22Rv1 (cell line): ENCODE measurements at regions not wholly inside any gene's neighbourhood (a gene's known extent, or its start where the extent isn't known, plus 50 kb on each side); places are given as distances from the start of the nearest gene placed in this dataset.

ENCODE experiments used
- H3K27ac ChIP-seq: fragments of 450-650 bp; 2 replicates; pipeline ENCODE4 v1.5.1; 2017
- ZFX ChIP-seq: fragments of 450-650 bp; IDR thresholded peaks from 2 replicates; pipeline ENCODE4 v1.6.1; 2017; ENCODE audit warnings: antibody characterized with exemption, borderline replicate concordance
- TF ChIP-seq, protein P1 (sequence below): fragments of 450-650 bp; IDR thresholded peaks from 2 replicates; pipeline ENCODE4 v1.5.1; 2017; ENCODE audit warnings: mild to moderate bottlenecking

GRCh38 chr20:48003021-48003420 is 217.7 kb upstream of the SULF2 start:
- no peak for TF ChIP-seq ZFX
- TF ChIP-seq, protein P1, sequence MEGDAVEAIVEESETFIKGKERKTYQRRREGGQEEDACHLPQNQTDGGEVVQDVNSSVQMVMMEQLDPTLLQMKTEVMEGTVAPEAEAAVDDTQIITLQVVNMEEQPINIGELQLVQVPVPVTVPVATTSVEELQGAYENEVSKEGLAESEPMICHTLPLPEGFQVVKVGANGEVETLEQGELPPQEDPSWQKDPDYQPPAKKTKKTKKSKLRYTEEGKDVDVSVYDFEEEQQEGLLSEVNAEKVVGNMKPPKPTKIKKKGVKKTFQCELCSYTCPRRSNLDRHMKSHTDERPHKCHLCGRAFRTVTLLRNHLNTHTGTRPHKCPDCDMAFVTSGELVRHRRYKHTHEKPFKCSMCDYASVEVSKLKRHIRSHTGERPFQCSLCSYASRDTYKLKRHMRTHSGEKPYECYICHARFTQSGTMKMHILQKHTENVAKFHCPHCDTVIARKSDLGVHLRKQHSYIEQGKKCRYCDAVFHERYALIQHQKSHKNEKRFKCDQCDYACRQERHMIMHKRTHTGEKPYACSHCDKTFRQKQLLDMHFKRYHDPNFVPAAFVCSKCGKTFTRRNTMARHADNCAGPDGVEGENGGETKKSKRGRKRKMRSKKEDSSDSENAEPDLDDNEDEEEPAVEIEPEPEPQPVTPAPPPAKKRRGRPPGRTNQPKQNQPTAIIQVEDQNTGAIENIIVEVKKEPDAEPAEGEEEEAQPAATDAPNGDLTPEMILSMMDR, result no peak
- H3K27ac ChIP-seq, result no peak overlapping the region

DNA sequence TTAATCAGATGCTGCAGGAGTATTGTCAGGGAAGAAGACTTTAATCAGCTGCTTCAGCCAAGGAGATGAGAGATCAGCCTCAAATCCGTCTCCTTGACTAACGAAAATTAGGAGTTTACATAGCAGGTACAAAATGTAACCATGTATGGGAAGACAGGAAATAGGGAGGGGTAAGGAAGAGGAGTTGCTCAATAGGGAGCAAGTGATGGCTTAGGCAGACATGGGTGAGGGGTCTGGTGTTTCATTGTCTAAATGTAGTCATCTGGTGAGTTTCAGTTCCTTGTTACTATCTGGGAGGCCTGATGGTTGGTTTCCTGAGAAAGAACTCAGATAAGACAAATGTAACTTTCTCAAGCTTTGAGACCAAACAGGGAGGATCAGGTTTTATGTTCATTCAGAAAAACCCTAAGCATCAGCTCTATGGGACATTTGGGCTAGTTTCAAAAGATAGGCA is 217.3 kb upstream of the SULF2 start:
- H3K27ac ChIP-seq, result no peak overlapping the region
- no peak for TF ChIP-seq ZFX
- TF ChIP-seq, protein P1, result no peak

- no peak overlapping the region for H3K27ac ChIP-seq
- no peak for TF ChIP-seq ZFX
- TF ChIP-seq, protein P1, result no peak
Observed at GRCh38 chr20:47999166-47999565, 213.9 kb upstream of the SULF2 start.

GRCh38 chr20:47998736-47999135 is 213.5 kb upstream of the SULF2 start:
- TF ChIP-seq, protein P1, result no peak
- TF ChIP-seq ZFX, result no peak
- H3K27ac ChIP-seq, result no peak overlapping the region

DNA sequence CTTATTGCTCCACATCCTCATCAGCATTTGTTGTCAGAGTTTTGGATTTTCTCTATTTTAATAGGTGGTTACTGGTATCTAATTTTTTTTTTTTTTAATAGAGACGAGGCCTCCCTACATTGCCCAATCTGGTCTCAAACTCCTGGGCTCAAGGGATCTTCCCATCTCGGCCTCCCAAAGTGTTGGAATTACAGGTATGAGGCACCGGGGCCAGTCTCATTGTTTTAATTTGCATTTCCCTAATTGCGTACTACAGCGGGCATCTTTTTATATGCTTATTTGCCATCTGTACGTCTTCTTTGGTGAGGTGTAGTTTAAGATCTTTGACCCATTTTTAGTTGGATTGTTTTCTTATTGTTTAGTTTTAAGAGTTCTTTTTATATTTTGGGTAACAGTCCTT is 210.4 kb upstream of the SULF2 start:
- no peak overlapping the region for H3K27ac ChIP-seq
- no peak for TF ChIP-seq ZFX

GRCh38 chr20:47993817-47994216 is 208.5 kb upstream of the SULF2 start:
- H3K27ac ChIP-seq, result no peak overlapping the region
- no peak for TF ChIP-seq ZFX
- TF ChIP-seq, protein P1, result no peak

DNA sequence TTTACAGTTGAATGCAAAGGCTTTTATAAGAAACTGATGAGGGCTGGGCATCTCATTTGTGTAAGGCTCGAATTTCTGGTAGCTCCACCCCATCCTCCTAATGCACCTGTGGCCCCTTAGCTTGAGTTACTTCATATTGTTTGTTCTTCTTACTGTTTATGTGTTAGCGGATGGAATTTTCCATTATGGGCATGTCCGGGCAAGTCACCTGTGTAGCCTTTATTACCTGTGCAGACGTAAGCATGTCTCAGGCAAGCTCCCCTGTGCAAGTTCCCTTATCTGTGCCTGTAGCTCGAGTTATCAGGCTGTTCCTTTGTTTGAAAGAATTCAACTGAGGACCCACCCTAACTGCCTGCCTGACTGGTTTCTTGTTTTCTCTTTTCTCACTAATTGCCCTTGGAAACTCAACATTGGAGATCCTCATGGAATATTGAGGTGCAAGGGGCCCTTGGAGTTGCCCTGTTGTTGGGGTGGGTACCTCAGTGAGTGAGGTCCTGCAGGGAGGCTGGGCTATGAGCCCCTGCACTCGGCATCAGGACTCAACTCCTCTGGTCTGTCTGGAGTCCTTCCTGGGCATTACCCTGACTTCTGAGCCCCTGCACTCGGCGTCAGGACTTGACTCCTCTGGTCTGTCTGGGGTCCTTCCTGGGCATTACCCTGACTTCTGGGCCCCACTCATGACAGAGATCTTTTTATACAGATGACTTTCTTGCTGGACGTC is 207.9 kb upstream of the SULF2 start:
- H3K27ac ChIP-seq, result no peak overlapping the region
- TF ChIP-seq, protein P1, result no peak
- no peak for TF ChIP-seq ZFX
